ENCODE measurements at regions not wholly inside any gene's neighbourhood (a gene's known extent, or its start where the extent isn't known, plus 50 kb on each side); places are given as distances from the start of the nearest gene placed in this dataset.

GRCh38 chr1:186735463-186735862 lies 55.2 kb upstream of the PTGS2 start:
- no peak for DNase-seq

GRCh38 chr1:186730951-186731729 lies 50.9 kb upstream of the PTGS2 start:
- DNase-seq: no peak
